Neural progenitor cell (in vitro differentiated cells): ENCODE measurements at regions not wholly inside any gene's neighbourhood (a gene's known extent, or its start where the extent isn't known, plus 50 kb on each side); places are given as distances from the start of the nearest gene placed in this dataset.

ENCODE experiments used
- EZH2 ChIP-seq: fragments of 200-600 bp; sonication (generic); IDR thresholded peaks from 2 replicates; pipeline ENCODE4 v1.6.1; 2017; ENCODE audit warnings: antibody characterized with exemption, mild to moderate bottlenecking, moderate library complexity
- TF ChIP-seq, protein P1 (sequence below): fragments of 200-600 bp; sonication (generic); IDR thresholded peaks from 2 replicates; pipeline ENCODE4 v1.5.1; 2017; ENCODE audit warnings: antibody characterized with exemption, mild to moderate bottlenecking

GRCh38 chrX:20623448-20623847, 356.7 kb upstream of the RPS6KA3 start:
- TF ChIP-seq, protein P1, sequence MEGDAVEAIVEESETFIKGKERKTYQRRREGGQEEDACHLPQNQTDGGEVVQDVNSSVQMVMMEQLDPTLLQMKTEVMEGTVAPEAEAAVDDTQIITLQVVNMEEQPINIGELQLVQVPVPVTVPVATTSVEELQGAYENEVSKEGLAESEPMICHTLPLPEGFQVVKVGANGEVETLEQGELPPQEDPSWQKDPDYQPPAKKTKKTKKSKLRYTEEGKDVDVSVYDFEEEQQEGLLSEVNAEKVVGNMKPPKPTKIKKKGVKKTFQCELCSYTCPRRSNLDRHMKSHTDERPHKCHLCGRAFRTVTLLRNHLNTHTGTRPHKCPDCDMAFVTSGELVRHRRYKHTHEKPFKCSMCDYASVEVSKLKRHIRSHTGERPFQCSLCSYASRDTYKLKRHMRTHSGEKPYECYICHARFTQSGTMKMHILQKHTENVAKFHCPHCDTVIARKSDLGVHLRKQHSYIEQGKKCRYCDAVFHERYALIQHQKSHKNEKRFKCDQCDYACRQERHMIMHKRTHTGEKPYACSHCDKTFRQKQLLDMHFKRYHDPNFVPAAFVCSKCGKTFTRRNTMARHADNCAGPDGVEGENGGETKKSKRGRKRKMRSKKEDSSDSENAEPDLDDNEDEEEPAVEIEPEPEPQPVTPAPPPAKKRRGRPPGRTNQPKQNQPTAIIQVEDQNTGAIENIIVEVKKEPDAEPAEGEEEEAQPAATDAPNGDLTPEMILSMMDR, result no peak
- no peak for TF ChIP-seq EZH2
